GM13977 (cell line): ENCODE measurements at regions not wholly inside any gene's neighbourhood (a gene's known extent, or its start where the extent isn't known, plus 50 kb on each side); places are given as distances from the start of the nearest gene placed in this dataset.

Experiments used
- DNase-seq: peaks from one replicate; pipeline ENCODE4 v3.0.0; 2012; ENCODE audit warnings: low spot score
- in situ Hi-C: fragments of 300-500 bp; cut with MboI; formaldehyde crosslinking; loops from one replicate; pipeline ENCODE4 v1.12.0; 2022; ENCODE audit warnings: low sequenced_read_pairs, low pct_unique_long_range_greater_than_20kb, mixed read lengths, inconsistent platforms; ENCODE audit not compliant: unreplicated experiment
- TF ChIP-seq, protein P1 (sequence below): IDR thresholded peaks from 2 replicates; pipeline ENCODE4 v1.5.1; 2012; ENCODE audit warnings: mild to moderate bottlenecking, control low read depth; ENCODE audit not compliant: insufficient read depth; ENCODE audit errors: extremely low read depth, missing control alignments

DNA sequence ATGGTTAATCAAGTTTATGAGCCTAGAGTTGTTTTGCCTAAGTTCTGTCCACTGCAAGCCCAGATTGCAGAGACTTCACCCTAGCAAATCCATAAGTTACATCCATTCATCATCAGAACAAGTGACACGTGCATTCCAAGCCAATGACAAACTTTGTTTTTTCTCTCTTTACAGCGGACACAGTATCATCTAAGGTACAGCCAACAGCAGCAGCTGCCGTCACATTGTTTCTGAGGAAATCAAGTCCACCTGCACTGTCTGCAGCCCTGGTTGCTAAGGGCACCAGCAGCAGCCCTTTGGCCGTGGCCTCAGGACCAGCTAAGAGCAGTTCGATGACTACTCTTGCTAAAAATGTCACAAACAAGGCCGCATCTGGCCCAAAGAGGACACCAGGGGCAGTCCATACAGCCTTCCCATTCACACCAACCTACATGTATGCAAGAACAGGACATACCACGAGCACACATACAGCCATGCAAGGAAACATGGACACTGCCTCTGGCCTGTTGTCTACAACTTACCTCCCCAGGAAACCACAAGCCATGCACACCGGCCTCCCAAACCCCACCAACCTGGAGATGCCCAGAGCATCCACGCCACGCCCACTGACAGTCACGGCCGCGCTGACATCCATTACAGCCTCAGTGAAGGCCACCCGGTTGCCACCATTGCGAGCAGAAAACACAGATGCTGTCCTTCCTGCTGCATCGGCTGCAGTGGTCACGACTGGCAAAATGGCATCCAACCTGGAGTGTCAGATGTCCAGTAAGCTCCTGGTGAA, 155.8 kb downstream of the C11orf91 start:
- DNase-seq, result no peak
- in situ Hi-C loops, result no loop called here

GRCh38 chr11:33543823-33544222, 156.8 kb downstream of the C11orf91 start:
- no peak for DNase-seq
- in situ Hi-C loops, result no loop called here
- TF ChIP-seq, protein P1, sequence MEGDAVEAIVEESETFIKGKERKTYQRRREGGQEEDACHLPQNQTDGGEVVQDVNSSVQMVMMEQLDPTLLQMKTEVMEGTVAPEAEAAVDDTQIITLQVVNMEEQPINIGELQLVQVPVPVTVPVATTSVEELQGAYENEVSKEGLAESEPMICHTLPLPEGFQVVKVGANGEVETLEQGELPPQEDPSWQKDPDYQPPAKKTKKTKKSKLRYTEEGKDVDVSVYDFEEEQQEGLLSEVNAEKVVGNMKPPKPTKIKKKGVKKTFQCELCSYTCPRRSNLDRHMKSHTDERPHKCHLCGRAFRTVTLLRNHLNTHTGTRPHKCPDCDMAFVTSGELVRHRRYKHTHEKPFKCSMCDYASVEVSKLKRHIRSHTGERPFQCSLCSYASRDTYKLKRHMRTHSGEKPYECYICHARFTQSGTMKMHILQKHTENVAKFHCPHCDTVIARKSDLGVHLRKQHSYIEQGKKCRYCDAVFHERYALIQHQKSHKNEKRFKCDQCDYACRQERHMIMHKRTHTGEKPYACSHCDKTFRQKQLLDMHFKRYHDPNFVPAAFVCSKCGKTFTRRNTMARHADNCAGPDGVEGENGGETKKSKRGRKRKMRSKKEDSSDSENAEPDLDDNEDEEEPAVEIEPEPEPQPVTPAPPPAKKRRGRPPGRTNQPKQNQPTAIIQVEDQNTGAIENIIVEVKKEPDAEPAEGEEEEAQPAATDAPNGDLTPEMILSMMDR, result no peak

More for the DNA sequence above, 155.8 kb downstream of the C11orf91 start:
- TF ChIP-seq, protein P1, result no peak

DNA sequence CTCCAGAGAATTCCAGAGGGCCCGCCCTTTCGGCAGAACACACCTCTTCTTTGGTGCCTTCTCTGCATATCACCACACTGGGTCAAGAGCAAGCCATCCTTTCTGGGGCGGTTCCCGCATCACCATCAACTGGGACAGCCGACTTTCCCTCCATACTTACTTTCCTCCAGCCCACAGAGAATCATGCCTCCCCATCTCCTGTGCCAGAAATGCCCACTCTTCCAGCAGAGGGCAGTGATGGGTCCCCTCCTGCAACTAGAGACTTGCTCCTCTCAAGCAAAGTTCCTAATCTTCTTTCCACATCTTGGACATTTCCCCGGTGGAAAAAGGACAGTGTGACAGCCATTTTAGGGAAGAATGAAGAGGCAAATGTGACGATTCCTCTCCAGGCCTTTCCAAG, 157.7 kb downstream of the C11orf91 start:
- in situ Hi-C loops, result no loop called here
- DNase-seq, result peak; percentile 74
- TF ChIP-seq, protein P1, result peak; percentile 66

DNA sequence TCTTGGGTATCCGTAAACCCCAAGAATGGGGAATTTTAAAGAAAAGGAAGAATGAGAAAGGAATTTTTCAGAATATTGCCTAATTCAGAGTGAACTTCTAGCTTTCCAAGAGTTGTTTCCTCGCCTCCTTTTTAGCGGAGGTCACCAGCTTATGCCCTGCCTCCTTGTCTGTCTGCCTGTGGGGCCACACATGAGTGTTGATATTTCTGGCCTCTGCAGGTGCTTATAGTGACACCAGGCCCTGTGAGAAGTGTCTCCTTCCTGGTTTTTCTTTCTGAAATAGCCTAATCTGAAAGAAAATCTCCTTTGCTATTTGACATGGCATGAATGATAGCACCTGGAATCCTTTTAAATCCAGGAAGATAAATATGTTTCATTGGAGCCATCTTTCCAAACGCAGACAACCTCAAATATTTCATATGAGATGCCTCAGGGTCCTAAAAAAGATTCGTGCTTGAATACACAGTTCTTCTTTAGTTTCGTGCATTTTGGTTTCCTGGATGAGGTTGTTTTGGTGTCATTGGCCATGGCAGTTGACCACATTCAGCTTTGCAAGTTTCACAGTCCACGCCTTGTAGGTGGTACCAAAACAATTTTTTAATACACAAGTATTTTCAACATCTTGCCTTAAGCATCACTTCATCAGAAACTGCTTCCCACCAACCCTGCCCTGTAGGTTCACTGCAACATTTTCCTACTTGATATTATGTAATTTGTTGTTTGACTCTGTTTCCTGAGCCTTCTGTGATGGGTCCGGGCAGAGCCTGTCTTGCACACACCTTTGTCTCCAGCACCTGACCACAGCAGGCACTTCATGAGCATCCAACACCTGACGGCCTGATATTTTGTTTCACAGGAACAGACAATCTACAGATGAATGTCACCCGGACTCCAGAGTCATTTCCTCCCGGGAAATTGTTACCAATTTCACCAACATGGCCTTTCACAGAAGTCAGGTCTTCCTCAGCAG, 159.4 kb downstream of the C11orf91 start:
- TF ChIP-seq, protein P1, result no peak
- in situ Hi-C loops, result no loop called here
- DNase-seq, result peak; percentile 42

DNA sequence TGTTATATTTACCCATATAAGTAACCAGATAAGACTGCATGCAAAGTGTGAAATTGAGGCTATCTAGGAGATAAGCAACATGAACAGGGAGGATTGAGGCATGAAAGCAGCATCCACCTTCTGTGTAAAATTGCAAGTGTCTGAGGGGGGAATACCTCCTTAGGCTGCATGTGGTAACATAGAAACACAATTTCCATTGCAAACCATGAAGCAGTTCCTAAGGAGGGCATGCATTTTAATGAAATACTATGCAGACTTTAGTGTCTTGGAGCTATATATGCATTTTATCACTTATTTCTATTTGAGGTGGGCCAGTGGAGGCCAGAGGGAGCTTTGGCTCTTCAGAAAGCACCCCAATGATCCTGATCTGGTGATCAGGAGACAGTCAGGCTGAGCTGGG, 160.2 kb downstream of the C11orf91 start:
- no peak for DNase-seq
- TF ChIP-seq, protein P1, result no peak
- in situ Hi-C loops, result no loop called here

- TF ChIP-seq, protein P1, result no peak
- in situ Hi-C loops, result loop anchor here (10.0 kb wide), 1 partner anchor 155 kb away; no protein-coding TSS in a partner anchor
- DNase-seq, result no peak
Observed at GRCh38 chr11:33539751-33540150, 160.9 kb downstream of the C11orf91 start.
